Small intestine (tissue), 7 donors: ENCODE measurements at regions not wholly inside any gene's neighbourhood (a gene's known extent, or its start where the extent isn't known, plus 50 kb on each side); places are given as distances from the start of the nearest gene placed in this dataset.

Experiments
- DNase-seq, 2 donors: peaks; one replicate each; pipeline versions ENCODE4 v3.0.0 to v3.0.0-alpha.2; 2013
- FAIRE-seq: peaks from 2 replicates; lab custom pipeline; 2012; peaks lifted over from hg19 to GRCh38; lab: Jason Lieb, UNC
- H3K27ac ChIP-seq, 3 donors: one replicate each; pipeline ENCODE4 v1.5.1; 2013; ENCODE audit warnings: low read length in 2 of 3, mild to moderate bottlenecking in 2 of 3, control low read depth in 1 of 3, inconsistent platforms in 1 of 3, low read depth in 1 of 3, moderate library complexity in 1 of 3
- H3K27me3 ChIP-seq, 3 donors: one replicate each; pipeline ENCODE4 v1.6.1; 2013; ENCODE audit warnings: low read length in 3 of 3, inconsistent platforms in 1 of 3; ENCODE audit not compliant: control insufficient read depth in 3 of 3, insufficient read depth in 3 of 3
- H3K36me3 ChIP-seq, 3 donors: one replicate each; pipeline ENCODE4 v1.6.1; 2013; ENCODE audit warnings: low read length in 3 of 3, inconsistent platforms in 1 of 3, low read depth in 1 of 3, mild to moderate bottlenecking in 1 of 3, moderate library complexity in 1 of 3; ENCODE audit not compliant: control insufficient read depth in 3 of 3, insufficient read depth in 2 of 3
- H3K4me1 ChIP-seq, 3 donors: one replicate each; pipeline ENCODE4 v1.6.1; 2013; ENCODE audit warnings: low read length in 2 of 3, inconsistent platforms in 1 of 3, low read depth in 1 of 3, mild to moderate bottlenecking in 1 of 3, moderate library complexity in 1 of 3; ENCODE audit not compliant: control insufficient read depth in 3 of 3, insufficient read depth in 2 of 3
- H3K4me3 ChIP-seq, 3 donors: one replicate each; pipeline ENCODE4 v1.5.1; 2013; ENCODE audit warnings: low read length in 3 of 3, control low read depth in 1 of 3, inconsistent platforms in 1 of 3, low read depth in 1 of 3, mild to moderate bottlenecking in 1 of 3, moderate library complexity in 1 of 3
- H3K9me3 ChIP-seq, 2 donors: one replicate each; pipeline ENCODE4 v1.6.1; 2013; ENCODE audit warnings: low read depth in 1 of 2, low read length in 1 of 2; ENCODE audit not compliant: control insufficient read depth in 2 of 2, insufficient read depth in 1 of 2
- WGBS, 3 donors: extraction: QIAGEN DNeasy Blood & Tissue Kit; methylation state at CpG; one replicate each; pipeline ENCODE4 v1.1.7; 2013; 5-methylcytosine and 5-hydroxymethylcytosine counted together
- donor health status: healthy with polysubstance abuse.
- donor health status: control.
- donor health status: control.
- donor health status: Bipolar disorder and iron deficiency.
- donor health status: healthy.

DNA sequence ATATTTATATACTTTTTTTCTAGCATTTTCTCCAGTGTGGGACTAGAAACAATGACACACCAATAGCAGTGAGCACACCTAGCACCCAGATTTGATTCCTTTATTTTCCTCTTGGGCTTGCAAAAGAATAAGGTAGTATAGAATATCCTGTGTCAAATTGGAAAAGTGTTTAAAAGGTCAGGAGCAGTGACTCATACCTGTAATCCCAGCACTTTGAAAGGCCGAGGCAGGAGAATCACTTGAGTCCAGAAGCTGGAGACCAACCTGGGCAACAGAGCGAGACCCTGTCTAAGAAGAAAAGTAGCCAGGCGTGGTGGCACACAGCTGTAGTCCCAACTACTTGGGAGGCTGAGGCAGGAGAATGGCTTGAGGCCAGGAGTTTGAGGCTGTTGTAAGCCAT lies 53.8 kb upstream of the SGPP1 start:
- no peaks in the 10 kb centered on the region for H3K36me3 ChIP-seq
- H3K9me3 ChIP-seq, result no peaks in the 10 kb centered on the region
- H3K27me3 ChIP-seq, result no peaks in the 10 kb centered on the region
- FAIRE-seq, result no peak
- H3K4me3 ChIP-seq, result no peak overlapping the region
- 76 to 87% (median 79%) methylated on average over 3 of the region's 3 CpGs for WGBS, 3 donors
- no peaks in the 10 kb centered on the region for H3K4me1 ChIP-seq
- no peak overlapping the region for H3K27ac ChIP-seq
- no peak for DNase-seq

DNA sequence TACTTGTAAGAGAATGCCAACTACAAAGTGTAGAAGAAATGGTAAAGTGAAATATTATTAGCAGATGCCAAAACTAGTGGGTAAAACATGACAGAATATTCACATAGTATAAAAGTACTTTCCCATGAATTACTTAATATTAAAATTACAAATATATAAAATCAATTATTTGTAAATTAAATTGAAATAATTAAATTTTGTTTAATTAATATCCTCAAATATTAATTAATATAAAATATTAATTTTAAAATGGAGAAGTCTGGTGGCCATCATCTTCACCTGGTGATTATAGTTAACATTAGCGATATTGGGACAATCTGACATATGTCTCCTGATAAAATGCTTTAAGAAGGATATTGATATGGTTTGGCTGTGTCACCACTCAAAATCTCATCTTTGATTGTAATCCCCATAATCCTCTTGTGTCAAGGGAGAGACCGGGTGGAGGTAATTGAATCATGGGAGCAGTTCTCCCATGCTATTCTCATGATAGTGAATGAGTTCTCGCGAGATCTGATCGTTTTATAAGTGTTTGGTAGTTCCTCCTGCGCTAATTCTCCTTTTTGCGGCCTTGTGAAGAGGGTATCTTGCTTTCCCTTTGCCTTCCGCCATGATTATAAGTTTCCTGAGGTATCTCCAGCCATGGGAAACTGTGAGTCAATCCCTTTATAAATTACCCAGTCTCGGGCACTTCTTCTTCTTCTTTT lies 55.0 kb upstream of the SGPP1 start:
- FAIRE-seq, result peak; percentile 15

DNA sequence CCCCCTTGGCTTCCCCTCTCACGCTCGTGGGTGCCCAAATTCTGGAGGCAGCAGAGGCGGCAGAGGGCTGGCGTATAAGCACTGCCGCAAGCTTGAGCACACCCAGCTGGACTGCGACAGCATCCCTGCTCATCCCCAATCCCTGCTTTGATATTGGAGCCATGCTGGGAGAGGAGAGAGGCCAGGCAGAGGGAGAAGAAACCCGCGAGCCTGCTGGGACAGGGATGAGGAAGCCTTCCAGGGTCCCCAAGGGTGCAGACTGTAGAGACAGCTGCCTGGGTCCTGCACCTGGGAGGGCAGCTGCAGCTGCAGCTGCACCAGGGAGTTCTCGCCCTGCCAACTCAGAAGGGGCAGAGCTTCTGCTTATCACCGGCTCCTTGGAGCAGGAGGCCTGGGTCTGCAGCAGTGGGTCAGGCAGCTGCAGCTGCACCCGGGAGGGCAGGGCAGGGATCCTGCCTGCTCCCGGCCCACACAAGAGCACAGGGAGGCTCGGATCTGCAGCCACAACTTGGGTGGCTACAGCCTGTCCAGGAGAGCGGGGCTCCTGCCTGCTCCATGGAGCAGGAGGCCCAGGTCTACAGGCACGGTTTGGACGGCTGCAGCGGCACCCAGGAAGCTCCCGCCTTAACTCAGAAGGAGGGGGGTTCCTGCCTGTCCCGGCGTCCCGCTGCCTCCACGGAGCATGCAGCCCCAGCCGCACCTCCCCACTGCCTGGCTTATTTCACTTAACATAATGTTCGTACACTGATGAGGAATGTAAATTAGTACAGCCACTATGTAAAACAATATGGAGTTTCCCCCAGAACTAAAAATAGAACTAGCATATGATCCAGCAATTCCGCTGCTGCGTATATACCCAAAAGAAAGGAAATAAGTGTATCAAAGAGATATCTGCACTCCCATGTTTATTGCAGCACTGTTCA lies 60.4 kb upstream of the SGPP1 start:
- H3K27me3 ChIP-seq, result no peaks in the 10 kb centered on the region
- no peak for FAIRE-seq
- H3K36me3 ChIP-seq, result no peaks in the 10 kb centered on the region
- no peaks in the 10 kb centered on the region for H3K9me3 ChIP-seq
- DNase-seq, result no peak
- no peak overlapping the region for H3K27ac ChIP-seq
- H3K4me3 ChIP-seq, result no peak overlapping the region
- WGBS, 3 donors, result 55 to 62% (median 58%) methylated on average over 26 of the region's 26 CpGs
- H3K4me1 ChIP-seq, result no peaks in the 10 kb centered on the region

More for the DNA sequence above, 55.0 kb upstream of the SGPP1 start:
- Histone ChIP-seq H3K27ac (no peak overlapping the region), H3K27me3 (no peaks in the 10 kb centered on the region), H3K9me3 (no peaks in the 10 kb centered on the region), H3K4me3 (no peak overlapping the region), H3K4me1 (no peaks in the 10 kb centered on the region), H3K36me3 (no peaks in the 10 kb centered on the region)
- DNase-seq, result no peak
- WGBS, 3 donors, result 93 to 96% (median 95%) methylated on average over 9 of the region's 9 CpGs

DNA sequence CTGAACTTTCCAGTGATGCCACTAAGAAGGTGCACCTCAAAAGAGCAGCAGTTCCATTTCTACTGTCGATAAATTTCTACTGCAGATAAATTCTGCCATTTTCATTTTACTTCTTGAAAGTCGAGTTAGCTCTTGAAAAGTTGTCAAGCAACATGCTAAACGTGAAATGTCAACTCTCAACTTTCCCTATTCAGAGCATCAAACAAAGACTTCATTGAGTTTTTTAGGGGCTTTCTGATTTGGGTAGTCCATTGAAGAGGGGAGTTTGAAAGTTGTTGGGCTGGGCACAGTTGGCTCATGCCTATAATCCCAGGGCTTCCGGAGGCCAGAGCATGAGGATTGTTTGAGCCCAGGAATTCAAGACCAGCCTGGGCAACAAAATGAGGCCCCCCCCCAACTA lies 59.4 kb upstream of the SYNE2 start:
- no peak overlapping the region for H3K27ac ChIP-seq
- H3K27me3 ChIP-seq, result no peaks in the 10 kb centered on the region
- no peak for DNase-seq
- no peaks in the 10 kb centered on the region for H3K36me3 ChIP-seq
- no peak for FAIRE-seq
- H3K4me3 ChIP-seq, result no peak overlapping the region
- no peaks in the 10 kb centered on the region for H3K4me1 ChIP-seq
- 71 to 83% (median 74%) methylated on average over 4 of the region's 4 CpGs for whole genome bisulfite sequencing, 3 donors
- no peaks in the 10 kb centered on the region for H3K9me3 ChIP-seq

DNA sequence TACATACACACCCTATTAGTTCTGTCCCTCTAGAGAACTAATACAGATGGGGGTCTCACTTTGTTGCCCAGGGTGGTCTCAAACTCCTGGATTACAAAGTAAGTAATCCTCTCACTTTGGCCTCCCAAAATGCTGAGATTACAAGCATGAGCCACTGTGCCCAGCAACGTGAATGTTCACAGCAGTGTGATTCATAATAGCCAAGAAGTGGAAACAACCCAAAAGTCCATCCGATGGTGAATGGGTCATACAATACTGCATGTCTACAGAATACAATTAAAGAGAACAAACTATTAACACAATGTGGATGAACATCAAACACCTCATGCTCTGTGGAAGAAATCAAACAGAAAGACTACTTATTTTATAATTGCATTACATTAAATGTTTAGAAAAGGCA lies 57.3 kb upstream of the SYNE2 start:
- Histone ChIP-seq H3K36me3 (no peaks in the 10 kb centered on the region), H3K27ac (no peak overlapping the region), H3K4me3 (no peak overlapping the region), H3K9me3 (no peaks in the 10 kb centered on the region), H3K4me1 (no peaks in the 10 kb centered on the region), H3K27me3 (no peaks in the 10 kb centered on the region)
- DNase-seq (no peak), FAIRE-seq (no peak)
- WGBS, 3 donors, result 46 to 64% (median 52%) methylated on average over 2 of the region's 2 CpGs

DNA sequence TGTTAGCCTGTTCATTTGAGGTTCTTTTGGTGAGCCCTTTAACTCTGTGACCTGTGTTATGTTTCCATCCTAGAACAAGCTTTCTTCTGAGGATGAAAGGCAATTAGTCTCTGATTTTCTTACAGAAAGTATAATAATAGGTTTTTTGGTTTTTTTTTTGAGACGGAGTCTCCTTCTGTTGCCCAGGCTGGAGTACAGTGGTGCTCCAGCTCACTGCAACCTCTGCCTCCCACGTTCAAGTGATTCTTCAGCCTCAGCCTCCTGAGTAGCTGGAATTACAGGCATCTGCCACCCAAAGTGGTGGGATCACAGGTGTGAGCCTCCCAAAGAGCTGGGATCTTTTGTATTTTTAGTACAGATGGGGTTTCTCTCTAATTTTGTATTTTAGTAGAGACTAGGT lies 52.7 kb upstream of the SYNE2 start:
- no peak overlapping the region for H3K4me3 ChIP-seq
- 61 to 77% (median 75%) methylated on average over 2 of the region's 2 CpGs for WGBS, 3 donors
- no peak for FAIRE-seq

DNA sequence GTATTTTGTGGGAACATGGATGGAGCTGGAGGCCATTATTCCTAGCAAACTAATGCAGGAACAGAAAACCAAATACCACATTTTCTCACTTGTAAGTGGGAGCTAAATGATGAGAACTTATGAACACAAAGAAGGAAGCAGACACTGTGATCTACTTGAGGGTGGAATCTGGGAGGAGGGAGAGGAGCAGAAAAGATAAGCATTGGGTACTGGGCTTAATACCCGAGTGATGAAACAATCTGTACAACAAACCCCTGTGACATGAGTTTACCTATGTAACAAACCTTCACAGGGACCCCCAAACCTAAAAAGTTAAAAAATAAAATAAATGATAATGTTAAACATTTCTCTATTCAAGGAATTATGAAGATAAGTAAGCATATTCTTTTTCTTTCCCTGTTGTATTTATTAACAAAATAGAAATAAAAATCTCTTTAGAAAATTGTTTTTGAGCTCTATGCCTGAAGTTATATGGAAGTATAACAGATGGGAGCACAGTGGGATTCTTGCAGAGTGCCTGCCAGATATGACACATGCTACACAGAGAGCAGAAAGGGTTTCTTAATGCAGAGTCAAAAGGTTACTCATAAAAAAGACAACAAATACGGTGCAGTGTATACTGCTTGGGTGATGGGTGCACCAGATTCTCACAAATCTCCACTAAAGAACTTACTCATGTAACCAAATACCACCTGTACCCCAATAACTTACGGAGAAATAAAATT lies 52.0 kb upstream of the SYNE2 start:
- FAIRE-seq, result no peak

More for the DNA sequence above, 52.7 kb upstream of the SYNE2 start:
- Histone ChIP-seq H3K4me1 (no peaks in the 10 kb centered on the region), H3K9me3 (no peaks in the 10 kb centered on the region), H3K27ac (no peak overlapping the region), H3K27me3 (no peaks in the 10 kb centered on the region), H3K36me3 (no peaks in the 10 kb centered on the region)
- DNase-seq, result no peak

More for the DNA sequence above, 52.0 kb upstream of the SYNE2 start:
- H3K9me3 ChIP-seq, result no peaks in the 10 kb centered on the region
- DNase-seq, result no peak
- no peaks in the 10 kb centered on the region for H3K27me3 ChIP-seq
- H3K36me3 ChIP-seq, result no peaks in the 10 kb centered on the region
- H3K4me3 ChIP-seq, result no peak overlapping the region
- H3K27ac ChIP-seq, result no peak overlapping the region
- WGBS, 3 donors, result 37 to 57% (median 53%) methylated on average over 3 of the region's 3 CpGs
- no peaks in the 10 kb centered on the region for H3K4me1 ChIP-seq
